SK-N-SH (cell line): ENCODE measurements at regions not wholly inside any gene's neighbourhood (a gene's known extent, or its start where the extent isn't known, plus 50 kb on each side); places are given as distances from the start of the nearest gene placed in this dataset.
"Not testable (repeated sequence)": the region's sequence is repeated elsewhere in the genome, so short reads cannot be mapped to it uniquely, and the experiment has no call there.

Experiments used
- CTCF ChIA-PET: fragments of 300-600, 350-600 bp; formaldehyde crosslinking; extraction: SDS; loops from one replicate; lab custom pipeline; 2021; lab: Yijun Ruan, JAX
- POLR2A ChIA-PET: fragments of 350-600 bp; sonication (Branson Sonifier 250); formaldehyde crosslinking; extraction: SDS; loops from one replicate; lab custom pipeline; 2020; ENCODE audit warnings: antibody characterized with exemption, inconsistent platforms; lab: Yijun Ruan, JAX
- DNase-seq: peaks from one replicate; pipeline ENCODE4 v3.0.0; 2012
- H2AFZ ChIP-seq: fragments of 200-600 bp; sonication (generic); 2 replicates; pipeline ENCODE4 v1.8.1; 2016; ENCODE audit warnings: antibody characterized with exemption, mild to moderate bottlenecking, low read depth
- H3F3A ChIP-seq: fragments of 200-600 bp; sonication (generic); replicated peaks from 2 replicates; pipeline ENCODE3; 2016; ENCODE audit warnings: antibody characterized with exemption, mild to moderate bottlenecking; ENCODE audit not compliant: insufficient read depth
- H3K27ac ChIP-seq, 2 experiments: fragments of 200-500 bp in 1 of 2; fragments of 200-600 bp in 1 of 2; sonication (Bioruptor generic) in 1 of 2; sonication (generic), shearing (Covaris generic) in 1 of 2; 2 replicates each; pipeline versions ENCODE4 v1.5.1 to v1.6.1; 2014 to 2016; ENCODE audit warnings: low read depth in 2 of 2, inconsistent platforms in 1 of 2, low read length in 1 of 2, mild to moderate bottlenecking in 1 of 2, mixed read lengths in 1 of 2
- H3K27me3 ChIP-seq: fragments of 200-600 bp; sonication (generic), shearing (Covaris generic); 2 replicates; pipeline ENCODE4 v1.6.1; 2016; ENCODE audit warnings: mixed run types; ENCODE audit not compliant: insufficient read depth
- H3K36me3 ChIP-seq, 2 experiments: fragments of 200-500 bp in 1 of 2; fragments of 200-600 bp in 1 of 2; sonication (Bioruptor generic) in 1 of 2; sonication (generic) in 1 of 2; replicated peaks in 1 of 2; 2 replicates each; pipeline versions ENCODE3 to v1.5.1; 2014 to 2016; ENCODE audit warnings: low read length in 1 of 2, mild to moderate bottlenecking in 1 of 2; ENCODE audit not compliant: insufficient read depth in 2 of 2, control insufficient read depth in 1 of 2
- H3K4me1 ChIP-seq, 2 experiments: fragments of 200-500 bp in 1 of 2; fragments of 200-600 bp in 1 of 2; sonication (Bioruptor generic) in 1 of 2; sonication (generic), shearing (Covaris generic) in 1 of 2; 2 replicates each; pipeline versions ENCODE4 v1.5.1 to v1.6.1; 2014 to 2016; ENCODE audit warnings: low read depth in 1 of 2, low read length in 1 of 2, mixed run types in 1 of 2; ENCODE audit not compliant: insufficient read depth in 2 of 2, control insufficient read depth in 1 of 2
- H3K4me2 ChIP-seq: fragments of 200-600 bp; sonication (generic), shearing (Covaris generic); 2 replicates; pipeline ENCODE4 v1.6.1; 2017; ENCODE audit warnings: mixed run types
- H3K4me3 ChIP-seq, 2 experiments: fragments of 200-500 bp in 1 of 2; fragments of 200-600 bp in 1 of 2; sonication (Bioruptor generic) in 1 of 2; sonication (generic), shearing (Covaris generic) in 1 of 2; 2 replicates each; pipeline versions ENCODE4 v1.5.1 to v1.8.1; 2014 to 2016; ENCODE audit warnings: low read depth in 2 of 2, inconsistent platforms in 1 of 2, low read length in 1 of 2, mild to moderate bottlenecking in 1 of 2, mixed read lengths in 1 of 2, moderate library complexity in 1 of 2
- H3K79me2 ChIP-seq: fragments of 200-600 bp; sonication (generic); 2 replicates; pipeline ENCODE4 v1.8.1; 2017; ENCODE audit warnings: mild to moderate bottlenecking; ENCODE audit not compliant: insufficient read depth
- H3K9ac ChIP-seq: fragments of 200-600 bp; sonication (generic); 2 replicates; pipeline ENCODE4 v1.6.1; 2017; ENCODE audit warnings: mixed run types
- H3K9me2 ChIP-seq: fragments of 200-600 bp; sonication (generic); 2 replicates; pipeline ENCODE4 v1.6.1; 2017; ENCODE audit warnings: mixed run types
- H3K9me3 ChIP-seq: fragments of 200-600 bp; sonication (generic); 2 replicates; pipeline ENCODE4 v1.6.1; 2017; ENCODE audit warnings: mixed run types, mild to moderate bottlenecking, moderate library complexity
- H4K20me1 ChIP-seq: fragments of 200-600 bp; sonication (generic); 2 replicates; pipeline ENCODE4 v1.6.1; 2017; ENCODE audit warnings: mild to moderate bottlenecking, mixed run types; ENCODE audit not compliant: insufficient read depth
- FOXJ3 ChIP-seq: sonication (generic); formaldehyde crosslinking; IDR thresholded peaks from 2 replicates; pipeline ENCODE4 v1.5.1; 2020; ENCODE audit warnings: mild to moderate bottlenecking, missing genetic modification reagents
- GABPA ChIP-seq: IDR thresholded peaks from 2 replicates; pipeline ENCODE4 v1.4.0; 2012; ENCODE audit warnings: low read depth, mild to moderate bottlenecking
- MAX ChIP-seq: IDR thresholded peaks from 2 replicates; pipeline ENCODE4 v1.4.0; 2012; ENCODE audit warnings: low read depth
- MXI1 ChIP-seq: IDR thresholded peaks from 2 replicates; pipeline ENCODE4 v1.6.1; 2012; ENCODE audit warnings: mild to moderate bottlenecking, low read depth, low read length, improper control_type of control experiment
- REST ChIP-seq: IDR thresholded peaks from 2 replicates; pipeline ENCODE4 v1.6.1; 2012; ENCODE audit warnings: mild to moderate bottlenecking, low read depth, low read length, moderate library complexity
- RFX5 ChIP-seq: IDR thresholded peaks from 2 replicates; pipeline ENCODE4 v1.6.1; 2012; ENCODE audit warnings: mild to moderate bottlenecking, improper control_type of control experiment, low read length
- TAF1 ChIP-seq: IDR thresholded peaks from 2 replicates; pipeline ENCODE4 v1.6.1; 2012; ENCODE audit warnings: low read depth, mild to moderate bottlenecking, low read length, moderate library complexity, borderline replicate concordance
- TCF12 ChIP-seq: IDR thresholded peaks from 2 replicates; pipeline ENCODE4 v1.4.0; 2012
- YY1 ChIP-seq: IDR thresholded peaks from 2 replicates; pipeline ENCODE4 v1.4.0; 2012; ENCODE audit warnings: low read depth, mild to moderate bottlenecking
- ZBTB33 ChIP-seq: IDR thresholded peaks from 2 replicates; pipeline ENCODE4 v1.4.0; 2012; ENCODE audit warnings: low read depth, borderline replicate concordance
- WGBS: methylation state at CpG from one replicate; pipeline ENCODE4 v1.1.6; 2017; ENCODE audit warnings: low lambda C conversion rate; 5-methylcytosine and 5-hydroxymethylcytosine counted together

GRCh38 chr7:103244865-103245264, 52.4 kb upstream of the PMPCB start:
- H3K4me1 ChIP-seq, H3K9me2 ChIP-seq, H3F3A ChIP-seq, H3K4me2 ChIP-seq, H3K36me3 ChIP-seq, H3K4me3 ChIP-seq, DNase-seq, H3K27ac ChIP-seq, H2AFZ ChIP-seq, CTCF ChIA-PET, H3K9me3 ChIP-seq, H4K20me1 ChIP-seq, POLR2A ChIA-PET, H3K27me3 ChIP-seq, H3K79me2 ChIP-seq, H3K9ac ChIP-seq: not testable (repeated sequence)
- WGBS = 58% methylated on average over 9 of the region's 9 CpGs

GRCh38 chr7:103240806-103241205, 56.4 kb upstream of the PMPCB start:
- POLR2A ChIA-PET = no interaction called here
- no peaks in the 10 kb centered on the region for H3K36me3 ChIP-seq
- H3K9me3 ChIP-seq = 0 out of 2 replicates have a peak, but pooled peaks cover 3% of the 10 kb centered on the region
- H3K27ac ChIP-seq = no peak overlapping the region
- no peak for DNase-seq
- no peaks in the 10 kb centered on the region for H3K4me1 ChIP-seq
- no peaks in the 10 kb centered on the region for H3K9me2 ChIP-seq
- TF ChIP-seq MXI1 (no peak), YY1 (no peak), FOXJ3 (CRISPR knock-in tag) (no peak), GABPA (no peak), TAF1 (no peak), RFX5 (no peak), MAX (no peak), TCF12 (no peak), ZBTB33 (no peak), REST (no peak)
- TF ChIP-seq, all 33 proteins: peak for 0
- Histone ChIP-seq H3K4me3 (no peak overlapping the region), H3F3A (no peaks in the 10 kb centered on the region), H3K9ac (no peak overlapping the region), H3K79me2 (no peaks in the 10 kb centered on the region), H4K20me1 (no peaks in the 10 kb centered on the region), H3K4me2 (no peak overlapping the region), H2AFZ (no peak overlapping the region), H3K27me3 (no peaks in the 10 kb centered on the region; the same call in 1 of the 2 replicates)
- CTCF ChIA-PET = no interaction called here
- 67% methylated on average over 6 of the region's 6 CpGs for WGBS

- H3K9me3 ChIP-seq, H3K79me2 ChIP-seq, DNase-seq, H3K4me2 ChIP-seq, H3F3A ChIP-seq, H3K27ac ChIP-seq, CTCF ChIA-PET, H4K20me1 ChIP-seq, H3K9me2 ChIP-seq, H2AFZ ChIP-seq, H3K4me1 ChIP-seq, POLR2A ChIA-PET, H3K4me3 ChIP-seq, H3K27me3 ChIP-seq, H3K36me3 ChIP-seq, H3K9ac ChIP-seq: not testable (repeated sequence)
- 72% methylated on average over 4 of the region's 4 CpGs for WGBS
Observed at GRCh38 chr7:103235824-103236223, 61.4 kb upstream of the PMPCB start.

- CTCF ChIA-PET, H3K4me1 ChIP-seq, H4K20me1 ChIP-seq, H3K27me3 ChIP-seq, H3K36me3 ChIP-seq, H3K9me2 ChIP-seq, DNase-seq, H3K27ac ChIP-seq, H3K9me3 ChIP-seq, H3K4me3 ChIP-seq, H3K9ac ChIP-seq, H3F3A ChIP-seq, POLR2A ChIA-PET, H2AFZ ChIP-seq, H3K4me2 ChIP-seq, H3K79me2 ChIP-seq: not testable (repeated sequence)
- WGBS = 92% methylated on average over 2 of the region's 2 CpGs
Observed at GRCh38 chr7:103234877-103235276, 62.4 kb upstream of the PMPCB start.
